Chondrocyte (in vitro differentiated cells): ENCODE measurements at regions not wholly inside any gene's neighbourhood (a gene's known extent, or its start where the extent isn't known, plus 50 kb on each side); places are given as distances from the start of the nearest gene placed in this dataset.

Experiments used
- DNase-seq: peaks from one replicate; pipeline ENCODE4 v3.0.0; 2021; ENCODE audit warnings: mixed read lengths, low spot score
- H3K27ac Mint-ChIP-seq: one replicate; pipeline ENCODE4 v1.8.0; 2021; ENCODE audit warnings: mild to moderate bottlenecking, moderate library complexity, mixed read lengths; ENCODE audit not compliant: unreplicated experiment
- H3K27me3 Mint-ChIP-seq: 2 replicates; pipeline ENCODE4 v1.8.0; 2021; ENCODE audit warnings: low read depth, mixed read lengths
- H3K36me3 Mint-ChIP-seq: 2 replicates; pipeline ENCODE4 v1.8.0; 2021; ENCODE audit warnings: low read depth, mixed read lengths
- H3K4me1 Mint-ChIP-seq: 2 replicates; pipeline ENCODE4 v1.8.0; 2021; ENCODE audit warnings: low read depth, mild to moderate bottlenecking, mixed read lengths
- H3K4me3 Mint-ChIP-seq: one replicate; pipeline ENCODE4 v1.8.0; 2021; ENCODE audit warnings: mild to moderate bottlenecking, moderate library complexity, mixed read lengths; ENCODE audit not compliant: unreplicated experiment
- H3K9me3 Mint-ChIP-seq: 2 replicates; pipeline ENCODE4 v1.8.0; 2021; ENCODE audit warnings: low read depth, mixed read lengths
- CTCF ChIP-seq: fragments of 200-600 bp; sonication (generic); IDR thresholded peaks from 2 replicates; pipeline ENCODE4 v1.5.0; 2021; ENCODE audit warnings: antibody characterized with exemption, mild to moderate bottlenecking, moderate library complexity

GRCh38 chr9:29390859-29391258, 1817.6 kb upstream of the C9orf72 start:
- H3K4me1 Mint-ChIP-seq, result no peaks in the 10 kb centered on the region
- no peak for TF ChIP-seq CTCF
- H3K27ac Mint-ChIP-seq, result no peak overlapping the region
- H3K36me3 Mint-ChIP-seq, result no peaks in the 10 kb centered on the region
- H3K4me3 Mint-ChIP-seq, result no peak overlapping the region
- no peak for DNase-seq
- H3K27me3 Mint-ChIP-seq, result no peaks in the 10 kb centered on the region
- H3K9me3 Mint-ChIP-seq, result no peaks in the 10 kb centered on the region

- no peaks in the 10 kb centered on the region for H3K9me3 Mint-ChIP-seq
- no peak for TF ChIP-seq CTCF
- DNase-seq, result no peak
- H3K4me3 Mint-ChIP-seq, result no peak overlapping the region
- H3K36me3 Mint-ChIP-seq, result no peaks in the 10 kb centered on the region
- H3K27ac Mint-ChIP-seq, result no peak overlapping the region
- no peaks in the 10 kb centered on the region for H3K27me3 Mint-ChIP-seq
- H3K4me1 Mint-ChIP-seq, result no peaks in the 10 kb centered on the region
Measured at GRCh38 chr9:29393064-29393463, 1819.8 kb upstream of the C9orf72 start.

GRCh38 chr9:29394855-29395254, 1821.6 kb upstream of the C9orf72 start:
- TF ChIP-seq CTCF, result no peak
- no peaks in the 10 kb centered on the region for H3K4me1 Mint-ChIP-seq
- no peaks in the 10 kb centered on the region for H3K27me3 Mint-ChIP-seq
- DNase-seq, result no peak
- H3K36me3 Mint-ChIP-seq, result no peaks in the 10 kb centered on the region
- no peak overlapping the region for H3K27ac Mint-ChIP-seq
- no peak overlapping the region for H3K4me3 Mint-ChIP-seq
- no peaks in the 10 kb centered on the region for H3K9me3 Mint-ChIP-seq

GRCh38 chr9:29397148-29397547, 1823.9 kb upstream of the C9orf72 start:
- no peaks in the 10 kb centered on the region for H3K4me1 Mint-ChIP-seq
- H3K9me3 Mint-ChIP-seq, result no peaks in the 10 kb centered on the region
- no peak overlapping the region for H3K4me3 Mint-ChIP-seq
- TF ChIP-seq CTCF, result no peak
- H3K36me3 Mint-ChIP-seq, result no peaks in the 10 kb centered on the region
- H3K27ac Mint-ChIP-seq, result no peak overlapping the region
- no peaks in the 10 kb centered on the region for H3K27me3 Mint-ChIP-seq
- DNase-seq, result no peak

- Mint-ChIP-seq H3K4me3 (no peak overlapping the region), H3K27ac (no peak overlapping the region), H3K9me3 (no peaks in the 10 kb centered on the region), H3K36me3 (no peaks in the 10 kb centered on the region), H3K27me3 (no peaks in the 10 kb centered on the region), H3K4me1 (no peaks in the 10 kb centered on the region)
- DNase-seq, result no peak
- no peak for TF ChIP-seq CTCF
Measured at GRCh38 chr9:29416204-29416603, 1842.9 kb upstream of the C9orf72 start.
